ENCODE measurements at regions not wholly inside any gene's neighbourhood (a gene's known extent, or its start where the extent isn't known, plus 50 kb on each side); places are given as distances from the start of the nearest gene placed in this dataset.

- H2BK5ac ChIP-seq (ENCODE audit: low read depth, low read length, poor library complexity), result no peak overlapping the region
- H3K27me3 ChIP-seq (ENCODE audit: insufficient read depth, low read length), result no peaks in the 10 kb centered on the region
- H3K23ac ChIP-seq (ENCODE audit: low read length), result no peak overlapping the region
- H3K4me3 ChIP-seq (ENCODE audit: low read depth, low read length), result no peak overlapping the region
- H4K8ac ChIP-seq (ENCODE audit: low read depth, low read length), result no peak overlapping the region
- no peak overlapping the region for H4K91ac ChIP-seq (ENCODE audit: low read depth, low read length)
- no peak overlapping the region for H2AK5ac ChIP-seq (ENCODE audit: low read length)
- peaks cover 2 to 5% of the 10 kb centered on the region in 2 experiments for H3K4me1 ChIP-seq (ENCODE audit: control insufficient read depth in 1 of 2, insufficient read depth in 2 of 2, low read length in 2 of 2)
- H3K9me3 ChIP-seq (ENCODE audit: insufficient read depth, low read depth, low read length), result peaks cover 4% of the 10 kb centered on the region
- H3K27ac ChIP-seq (ENCODE audit: low read depth, low read length), result no peak overlapping the region
- no peaks in the 10 kb centered on the region for H3K79me2 ChIP-seq (ENCODE audit: control insufficient read depth, insufficient read depth, low read length, poor library complexity)
- no peak overlapping the region for H3K18ac ChIP-seq (ENCODE audit: low read length)
- H4K12ac ChIP-seq (ENCODE audit: low read depth, low read length), result no peak overlapping the region
- H3K9ac ChIP-seq (ENCODE audit: low read length), result peak overlapping the region; percentile 22
- no CpG with 5 or more reads among the region's 8 CpGs for WGBS (ENCODE audit: extremely low coverage, insufficient coverage, insufficient read length)
- H3K4ac ChIP-seq (ENCODE audit: low read depth, low read length), result no peak overlapping the region
- H2BK120ac ChIP-seq (ENCODE audit: insufficient read depth, low read length, poor library complexity), result no peak overlapping the region
- no peaks in the 10 kb centered on the region for H3K79me1 ChIP-seq (ENCODE audit: low read length)
- H3K4me2 ChIP-seq (ENCODE audit: low read length), result no peak overlapping the region
- H2AFZ ChIP-seq (ENCODE audit: insufficient read depth, low read length, poor library complexity), result no peak overlapping the region
- no peak for DNase-seq
- H2BK12ac ChIP-seq (ENCODE audit: low read length), result no peak overlapping the region
- no peak overlapping the region for H3K14ac ChIP-seq (ENCODE audit: low read length)
- no peaks in the 10 kb centered on the region for H3K36me3 ChIP-seq (ENCODE audit: control insufficient read depth in 1 of 2, insufficient read depth in 2 of 2, low read length in 2 of 2)
Measured at GRCh38 chr14:98889836-98890185, 382.2 kb downstream of the BCL11B start.

GRCh38 chr14:98890556-98891340 is 381.2 kb downstream of the BCL11B start:
- no peak overlapping the region for H3K27ac ChIP-seq (ENCODE audit: low read depth, low read length)
- H3K4me1 ChIP-seq (ENCODE audit: control insufficient read depth in 1 of 2, insufficient read depth in 2 of 2, low read length in 2 of 2), result peaks cover 2 to 5% of the 10 kb centered on the region in 2 experiments
- H2AK5ac ChIP-seq (ENCODE audit: low read length), result no peak overlapping the region
- H3K4me3 ChIP-seq (ENCODE audit: low read depth, low read length), result no peak overlapping the region
- no CpG with 5 or more reads among the region's 13 CpGs for WGBS (ENCODE audit: extremely low coverage, insufficient coverage, insufficient read length)
- H3K9ac ChIP-seq (ENCODE audit: low read length), result no peak overlapping the region
- H3K18ac ChIP-seq (ENCODE audit: low read length), result no peak overlapping the region
- no peak overlapping the region for H3K4ac ChIP-seq (ENCODE audit: low read depth, low read length)
- H3K36me3 ChIP-seq (ENCODE audit: control insufficient read depth in 1 of 2, insufficient read depth in 2 of 2, low read length in 2 of 2), result no peaks in the 10 kb centered on the region
- no peak overlapping the region for H4K12ac ChIP-seq (ENCODE audit: low read depth, low read length)
- H2AFZ ChIP-seq (ENCODE audit: insufficient read depth, low read length, poor library complexity), result no peak overlapping the region
- H4K8ac ChIP-seq (ENCODE audit: low read depth, low read length), result no peak overlapping the region
- H3K79me2 ChIP-seq (ENCODE audit: control insufficient read depth, insufficient read depth, low read length, poor library complexity), result no peaks in the 10 kb centered on the region
- H2BK120ac ChIP-seq (ENCODE audit: insufficient read depth, low read length, poor library complexity), result no peak overlapping the region
- H4K91ac ChIP-seq (ENCODE audit: low read depth, low read length), result no peak overlapping the region
- H3K14ac ChIP-seq (ENCODE audit: low read length), result no peak overlapping the region
- no peak overlapping the region for H3K4me2 ChIP-seq (ENCODE audit: low read length)
- no peaks in the 10 kb centered on the region for H3K27me3 ChIP-seq (ENCODE audit: insufficient read depth, low read length)
- H2BK5ac ChIP-seq (ENCODE audit: low read depth, low read length, poor library complexity), result no peak overlapping the region
- H3K23ac ChIP-seq (ENCODE audit: low read length), result no peak overlapping the region
- H3K79me1 ChIP-seq (ENCODE audit: low read length), result no peaks in the 10 kb centered on the region
- no peak overlapping the region for H2BK12ac ChIP-seq (ENCODE audit: low read length)
- DNase-seq, result no peak
- H3K9me3 ChIP-seq (ENCODE audit: insufficient read depth, low read depth, low read length), result peaks cover 4% of the 10 kb centered on the region

GRCh38 chr14:98893675-98894074 is 378.3 kb downstream of the BCL11B start:
- Histone ChIP-seq H3K79me1 (ENCODE audit: low read length) (no peaks in the 10 kb centered on the region), H2AFZ (ENCODE audit: insufficient read depth, low read length, poor library complexity) (no peak overlapping the region), H3K79me2 (ENCODE audit: control insufficient read depth, insufficient read depth, low read length, poor library complexity) (no peaks in the 10 kb centered on the region), H3K27me3 (ENCODE audit: insufficient read depth, low read length) (no peaks in the 10 kb centered on the region), H3K4me2 (ENCODE audit: low read length) (no peak overlapping the region), H3K4me1 (ENCODE audit: control insufficient read depth in 1 of 2, insufficient read depth in 2 of 2, low read length in 2 of 2) (no peaks in the 10 kb centered on the region), H2BK12ac (ENCODE audit: low read length) (no peak overlapping the region), H4K12ac (ENCODE audit: low read depth, low read length) (no peak overlapping the region), H3K27ac (ENCODE audit: low read depth, low read length) (no peak overlapping the region), H2BK5ac (ENCODE audit: low read depth, low read length, poor library complexity) (no peak overlapping the region), H3K9me3 (ENCODE audit: insufficient read depth, low read depth, low read length) (peaks cover 4% of the 10 kb centered on the region), H3K36me3 (ENCODE audit: control insufficient read depth in 1 of 2, insufficient read depth in 2 of 2, low read length in 2 of 2) (no peaks in the 10 kb centered on the region), H4K91ac (ENCODE audit: low read depth, low read length) (no peak overlapping the region), H2AK5ac (ENCODE audit: low read length) (no peak overlapping the region), H4K8ac (ENCODE audit: low read depth, low read length) (no peak overlapping the region), H3K4me3 (ENCODE audit: low read depth, low read length) (no peak overlapping the region), H3K18ac (ENCODE audit: low read length) (no peak overlapping the region), H3K9ac (ENCODE audit: low read length) (no peak overlapping the region), H3K23ac (ENCODE audit: low read length) (no peak overlapping the region), H3K14ac (ENCODE audit: low read length) (no peak overlapping the region), H3K4ac (ENCODE audit: low read depth, low read length) (no peak overlapping the region), H2BK120ac (ENCODE audit: insufficient read depth, low read length, poor library complexity) (no peak overlapping the region)
- DNase-seq, result peak in 1 of 2 donors; percentile 33

- no CpG with 5 or more reads among the region's 5 CpGs for WGBS (ENCODE audit: extremely low coverage, insufficient coverage, insufficient read length)
- peaks cover 4% of the 10 kb centered on the region for H3K9me3 ChIP-seq (ENCODE audit: insufficient read depth, low read depth, low read length)
Measured at GRCh38 chr14:98894600-98894999, 377.4 kb downstream of the BCL11B start.

More at GRCh38 chr14:98894600-98894999, 377.4 kb downstream of the BCL11B start:
- Histone ChIP-seq H3K4ac (ENCODE audit: low read depth, low read length) (no peak overlapping the region), H4K12ac (ENCODE audit: low read depth, low read length) (no peak overlapping the region), H3K36me3 (ENCODE audit: control insufficient read depth in 1 of 2, insufficient read depth in 2 of 2, low read length in 2 of 2) (no peaks in the 10 kb centered on the region), H3K23ac (ENCODE audit: low read length) (no peak overlapping the region), H4K8ac (ENCODE audit: low read depth, low read length) (no peak overlapping the region), H2BK5ac (ENCODE audit: low read depth, low read length, poor library complexity) (no peak overlapping the region), H3K14ac (ENCODE audit: low read length) (no peak overlapping the region), H3K79me2 (ENCODE audit: control insufficient read depth, insufficient read depth, low read length, poor library complexity) (no peaks in the 10 kb centered on the region), H2AFZ (ENCODE audit: insufficient read depth, low read length, poor library complexity) (no peak overlapping the region), H3K4me2 (ENCODE audit: low read length) (no peak overlapping the region), H3K18ac (ENCODE audit: low read length) (no peak overlapping the region), H2BK120ac (ENCODE audit: insufficient read depth, low read length, poor library complexity) (no peak overlapping the region), H3K9ac (ENCODE audit: low read length) (no peak overlapping the region), H4K91ac (ENCODE audit: low read depth, low read length) (no peak overlapping the region), H3K4me1 (ENCODE audit: control insufficient read depth in 1 of 2, insufficient read depth in 2 of 2, low read length in 2 of 2) (peaks cover 7 to 8% of the 10 kb centered on the region in 2 experiments), H3K27me3 (ENCODE audit: insufficient read depth, low read length) (no peaks in the 10 kb centered on the region), H3K4me3 (ENCODE audit: low read depth, low read length) (no peak overlapping the region), H2AK5ac (ENCODE audit: low read length) (no peak overlapping the region), H2BK12ac (ENCODE audit: low read length) (no peak overlapping the region), H3K79me1 (ENCODE audit: low read length) (no peaks in the 10 kb centered on the region), H3K27ac (ENCODE audit: low read depth, low read length) (no peak overlapping the region)
- DNase-seq, result no peak
